ENCODE measurements at regions not wholly inside any gene's neighbourhood (a gene's known extent, or its start where the extent isn't known, plus 50 kb on each side); places are given as distances from the start of the nearest gene placed in this dataset.

- no peak for DNase-seq (ENCODE audit: low read depth)
- H3K4me3 ChIP-seq (ENCODE audit: low read depth, low read length), result no peak overlapping the region
- TF ChIP-seq CTCF (IDR thresholded peaks at IDR 0.05; ENCODE audit: insufficient read depth, low read depth, low read length, missing control alignments), result no peak
These were observed 371.7 kb downstream of the WDR11 start for GRCh38 chr10:121222842-121223241.

GRCh38 chr10:121231079-121231478 lies 367.2 kb downstream of the FGFR2 start:
- no peak for DNase-seq (ENCODE audit: low read depth)
- TF ChIP-seq CTCF (IDR thresholded peaks at IDR 0.05; ENCODE audit: insufficient read depth, low read depth, low read length, missing control alignments), result no peak
- no peak overlapping the region for H3K4me3 ChIP-seq (ENCODE audit: low read depth, low read length)

- TF ChIP-seq CTCF (IDR thresholded peaks at IDR 0.05; ENCODE audit: insufficient read depth, low read depth, low read length, missing control alignments), result no peak
- no peak for DNase-seq (ENCODE audit: low read depth)
- H3K4me3 ChIP-seq (ENCODE audit: low read depth, low read length), result no peak overlapping the region
These were observed 365.8 kb downstream of the FGFR2 start for GRCh38 chr10:121232494-121232893.

- H3K4me3 ChIP-seq (ENCODE audit: low read depth, low read length), result no peak overlapping the region
- no peak for DNase-seq (ENCODE audit: low read depth)
- no peak for TF ChIP-seq CTCF (IDR thresholded peaks at IDR 0.05; ENCODE audit: insufficient read depth, low read depth, low read length, missing control alignments)
These were observed 362.6 kb downstream of the FGFR2 start for GRCh38 chr10:121235692-121236091.

- H3K4me3 ChIP-seq (ENCODE audit: low read depth, low read length), result no peak overlapping the region
- DNase-seq (ENCODE audit: low read depth), result no peak
- no peak for TF ChIP-seq CTCF (IDR thresholded peaks at IDR 0.05; ENCODE audit: insufficient read depth, low read depth, low read length, missing control alignments)
These were observed 361.6 kb downstream of the FGFR2 start for GRCh38 chr10:121236621-121237020.

- TF ChIP-seq CTCF (IDR thresholded peaks at IDR 0.05; ENCODE audit: insufficient read depth, low read depth, low read length, missing control alignments), result no peak
- H3K4me3 ChIP-seq (ENCODE audit: low read depth, low read length), result no peak overlapping the region
- no peak for DNase-seq (ENCODE audit: low read depth)
These were observed 360.5 kb downstream of the FGFR2 start for GRCh38 chr10:121237718-121238117.

GRCh38 chr10:121240011-121240410 lies 358.2 kb downstream of the FGFR2 start:
- H3K4me3 ChIP-seq (ENCODE audit: low read depth, low read length), result no peak overlapping the region
- no peak for TF ChIP-seq CTCF (IDR thresholded peaks at IDR 0.05; ENCODE audit: insufficient read depth, low read depth, low read length, missing control alignments)
- DNase-seq (ENCODE audit: low read depth), result no peak

Measured in GM12865 (cell line).